Parathyroid adenoma (tissue), 2 donors: ENCODE measurements at regions not wholly inside any gene's neighbourhood (a gene's known extent, or its start where the extent isn't known, plus 50 kb on each side); places are given as distances from the start of the nearest gene placed in this dataset.

Experiments
- H2AFZ ChIP-seq: fragments of 300-600 bp; sonication (generic); one replicate; pipeline ENCODE4 v1.7.0; 2017; ENCODE audit warnings: antibody characterized with exemption, mild to moderate bottlenecking
- H3K27ac ChIP-seq: fragments of 300-600 bp; sonication (generic); one replicate; pipeline ENCODE4 v1.7.0; 2017
- H3K27me3 ChIP-seq: fragments of 300-600 bp; sonication (generic); one replicate; pipeline ENCODE4 v1.7.0; 2017; ENCODE audit warnings: low read length; ENCODE audit not compliant: control insufficient read depth, insufficient read depth
- H3K36me3 ChIP-seq: fragments of 300-600 bp; sonication (generic); one replicate; pipeline ENCODE4 v1.7.0; 2017; ENCODE audit warnings: low read length; ENCODE audit not compliant: control insufficient read depth, insufficient read depth
- H3K4me1 ChIP-seq: fragments of 300-600 bp; sonication (generic); one replicate; pipeline ENCODE4 v1.7.0; 2017; ENCODE audit warnings: control low read depth
- H3K4me2 ChIP-seq: fragments of 300-600 bp; sonication (generic); one replicate; pipeline ENCODE4 v1.7.0; 2017; ENCODE audit warnings: low read length
- H3K4me3 ChIP-seq: fragments of 300-600 bp; sonication (generic); one replicate; pipeline ENCODE4 v1.7.0; 2017; ENCODE audit warnings: low read depth, low read length
- H3K79me2 ChIP-seq: fragments of 300-600 bp; sonication (generic); one replicate; pipeline ENCODE4 v1.7.0; 2017; ENCODE audit warnings: control low read depth
- H3K9ac ChIP-seq: fragments of 300-600 bp; sonication (generic); one replicate; pipeline ENCODE4 v1.7.0; 2017; ENCODE audit warnings: mild to moderate bottlenecking
- H3K9me3 ChIP-seq: fragments of 300-600 bp; sonication (generic); one replicate; pipeline ENCODE4 v1.7.0; 2017; ENCODE audit warnings: low read length; ENCODE audit not compliant: control insufficient read depth
- CTCF ChIP-seq: fragments of 300-600 bp; sonication (generic); IDR thresholded peaks from one replicate; pipeline ENCODE4 v1.7.0; 2017; ENCODE audit warnings: antibody characterized with exemption, mild to moderate bottlenecking
- donor health status: primary hyperparathyroidism.

- TF ChIP-seq CTCF = no peak
- no peak overlapping the region for H3K9ac ChIP-seq
- H3K27ac ChIP-seq = no peak overlapping the region
- H3K4me3 ChIP-seq = no peak overlapping the region
- no peaks in the 10 kb centered on the region for H3K4me1 ChIP-seq
- no peaks in the 10 kb centered on the region for H3K36me3 ChIP-seq
- no peak overlapping the region for H3K4me2 ChIP-seq
- H3K27me3 ChIP-seq = no peaks in the 10 kb centered on the region
- no peak overlapping the region for H2AFZ ChIP-seq
- H3K9me3 ChIP-seq = no peaks in the 10 kb centered on the region
- no peaks in the 10 kb centered on the region for H3K79me2 ChIP-seq
These were observed 154.1 kb downstream of the EDEM1 start for GRCh38 chr3:5341610-5342009.

- H3K79me2 ChIP-seq = no peaks in the 10 kb centered on the region
- H3K4me3 ChIP-seq = no peak overlapping the region
These were observed 156.0 kb downstream of the EDEM1 start for GRCh38 chr3:5343459-5343858.

GRCh38 chr3:5344707-5345106 is 157.2 kb downstream of the EDEM1 start:
- Histone ChIP-seq H3K27ac (no peak overlapping the region), H3K9ac (no peak overlapping the region), H3K9me3 (no peaks in the 10 kb centered on the region), H3K4me3 (no peak overlapping the region), H3K27me3 (no peaks in the 10 kb centered on the region), H2AFZ (no peak overlapping the region), H3K36me3 (no peaks in the 10 kb centered on the region), H3K4me2 (no peak overlapping the region), H3K4me1 (no peaks in the 10 kb centered on the region), H3K79me2 (no peaks in the 10 kb centered on the region)
- no peak for TF ChIP-seq CTCF

More at GRCh38 chr3:5343459-5343858, 156.0 kb downstream of the EDEM1 start:
- Histone ChIP-seq H3K9ac (no peak overlapping the region), H2AFZ (no peak overlapping the region), H3K9me3 (no peaks in the 10 kb centered on the region), H3K27ac (no peak overlapping the region), H3K4me2 (no peak overlapping the region), H3K27me3 (no peaks in the 10 kb centered on the region), H3K36me3 (no peaks in the 10 kb centered on the region), H3K4me1 (no peaks in the 10 kb centered on the region)
- TF ChIP-seq CTCF = no peak

GRCh38 chr3:5347486-5347885 is 160.0 kb downstream of the EDEM1 start:
- H3K9ac ChIP-seq = no peak overlapping the region
- no peaks in the 10 kb centered on the region for H3K36me3 ChIP-seq
- no peak overlapping the region for H3K4me2 ChIP-seq
- H3K27me3 ChIP-seq = no peaks in the 10 kb centered on the region
- no peaks in the 10 kb centered on the region for H3K4me1 ChIP-seq
- no peak for TF ChIP-seq CTCF
- no peak overlapping the region for H3K27ac ChIP-seq
- no peaks in the 10 kb centered on the region for H3K79me2 ChIP-seq
- H2AFZ ChIP-seq = no peak overlapping the region
- no peak overlapping the region for H3K4me3 ChIP-seq
- no peaks in the 10 kb centered on the region for H3K9me3 ChIP-seq

GRCh38 chr3:5348229-5348902 is 160.9 kb downstream of the EDEM1 start:
- Histone ChIP-seq H3K27ac (no peak overlapping the region), H2AFZ (no peak overlapping the region), H3K79me2 (no peaks in the 10 kb centered on the region), H3K4me2 (no peak overlapping the region), H3K9ac (no peak overlapping the region), H3K36me3 (no peaks in the 10 kb centered on the region), H3K9me3 (no peaks in the 10 kb centered on the region), H3K27me3 (no peaks in the 10 kb centered on the region), H3K4me1 (no peaks in the 10 kb centered on the region), H3K4me3 (no peak overlapping the region)
- TF ChIP-seq CTCF = no peak
